NCI-H128 (cell line): ENCODE measurements at regions not wholly inside any gene's neighbourhood (a gene's known extent, or its start where the extent isn't known, plus 50 kb on each side); places are given as distances from the start of the nearest gene placed in this dataset.
A peak's percentile ranks its signal among the peaks of the same experiment; 100 is the strongest.
"Not testable (repeated sequence)": the region's sequence is repeated elsewhere in the genome, so short reads cannot be mapped to it uniquely, and the experiment has no call there.

Experiments
- DNase-seq: peaks from one replicate; lab custom pipeline; 2025; ENCODE audit not compliant: unreplicated experiment; lab: John Stamatoyannopoulos, UW

DNA sequence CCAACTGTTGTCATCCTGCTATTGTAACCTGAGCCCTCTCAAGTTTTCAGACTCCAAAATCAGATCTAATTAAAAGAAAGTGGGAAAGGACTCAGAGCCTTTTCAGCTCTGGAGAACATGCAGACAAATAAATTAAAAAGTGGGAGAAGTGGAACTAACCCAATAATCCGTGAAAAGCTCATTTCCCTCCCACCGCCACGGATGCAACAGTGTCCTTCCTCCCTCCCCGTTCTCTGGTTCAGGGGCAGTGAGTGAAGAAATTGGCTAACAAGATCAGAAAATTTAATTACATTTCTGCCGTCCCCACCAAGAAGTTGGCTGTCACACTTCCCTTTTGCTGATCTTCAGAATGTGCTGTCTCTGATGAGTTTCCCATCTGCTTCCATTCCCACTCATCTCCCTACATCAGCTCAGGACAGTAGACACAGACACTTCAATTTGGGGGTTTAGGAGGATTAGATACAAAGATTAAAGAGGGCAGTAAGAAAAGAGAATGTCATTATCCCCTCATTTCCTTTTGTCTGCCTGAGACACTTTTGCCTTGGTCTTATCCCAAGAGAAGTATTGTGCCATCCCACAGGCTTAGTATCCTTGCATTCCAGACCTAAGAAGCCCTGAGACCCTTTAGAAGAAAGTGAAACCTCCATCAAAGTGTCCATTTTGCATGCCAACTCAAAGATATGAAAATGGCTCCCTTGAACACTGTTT lies 335.7 kb upstream of the PPP2R3A start:
- DNase-seq: no peak

DNA sequence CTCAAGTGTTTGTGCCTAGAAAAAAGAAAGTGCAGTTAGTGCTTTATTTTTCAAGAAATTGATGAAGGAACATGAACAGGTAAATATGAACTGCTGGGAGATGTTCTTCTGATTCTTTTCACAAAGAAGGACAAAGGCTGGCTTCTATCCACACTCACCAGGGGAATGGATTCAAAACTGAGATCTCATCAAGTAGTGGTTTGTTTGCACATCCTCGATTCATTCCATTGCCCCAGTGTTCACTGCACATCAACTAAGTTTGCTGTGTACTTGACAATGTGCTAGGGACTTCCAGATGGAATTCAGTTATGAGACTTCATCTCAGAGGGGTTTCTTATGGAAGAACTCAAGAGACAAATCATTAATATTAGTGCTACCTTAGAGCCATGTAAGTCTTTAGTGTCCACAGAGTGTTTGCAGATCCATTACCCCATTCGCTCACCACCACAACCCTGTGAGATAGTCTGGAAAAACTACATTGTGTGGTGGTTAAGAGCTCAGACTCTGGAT lies 332.9 kb upstream of the PPP2R3A start:
- no peak for DNase-seq

DNA sequence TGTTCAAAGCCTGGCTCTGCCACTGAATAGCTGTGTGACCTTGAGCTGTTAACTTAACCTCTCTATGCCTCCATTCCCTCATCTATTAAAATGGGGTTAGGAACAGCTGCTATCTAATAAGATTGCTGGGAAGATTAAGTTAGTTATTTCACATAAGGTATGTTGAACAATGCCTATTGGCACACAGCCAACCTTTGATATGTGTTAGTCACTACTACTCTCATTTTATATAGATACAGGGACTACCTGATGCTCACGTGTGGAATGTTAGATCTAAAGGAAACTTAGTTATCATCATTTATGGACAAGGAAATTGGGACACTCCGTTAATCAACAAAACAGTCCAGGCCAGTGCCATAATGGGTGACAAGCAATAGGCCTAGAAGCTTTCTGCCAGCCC lies 332.4 kb upstream of the PPP2R3A start:
- DNase-seq: no peak

DNA sequence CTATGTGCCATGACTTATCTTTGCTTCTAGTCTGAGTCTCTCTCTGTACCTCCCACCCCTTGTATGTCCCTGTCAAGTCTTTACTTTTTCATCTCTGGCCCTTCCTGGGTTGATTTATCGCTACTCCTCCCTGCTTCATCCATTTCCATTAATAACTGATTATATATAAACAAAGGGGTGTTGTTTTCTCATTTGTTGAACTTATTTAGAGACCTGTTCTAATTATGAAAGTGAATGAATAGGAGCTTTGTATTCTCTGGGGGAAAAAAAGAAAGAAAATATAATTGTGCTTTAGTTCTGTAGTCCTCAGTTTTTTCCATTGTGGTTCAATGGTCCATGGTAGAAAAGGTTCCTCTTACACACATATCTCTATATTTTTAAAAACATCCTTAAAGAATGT lies 328.9 kb upstream of the PPP2R3A start:
- DNase-seq: no peak

DNA sequence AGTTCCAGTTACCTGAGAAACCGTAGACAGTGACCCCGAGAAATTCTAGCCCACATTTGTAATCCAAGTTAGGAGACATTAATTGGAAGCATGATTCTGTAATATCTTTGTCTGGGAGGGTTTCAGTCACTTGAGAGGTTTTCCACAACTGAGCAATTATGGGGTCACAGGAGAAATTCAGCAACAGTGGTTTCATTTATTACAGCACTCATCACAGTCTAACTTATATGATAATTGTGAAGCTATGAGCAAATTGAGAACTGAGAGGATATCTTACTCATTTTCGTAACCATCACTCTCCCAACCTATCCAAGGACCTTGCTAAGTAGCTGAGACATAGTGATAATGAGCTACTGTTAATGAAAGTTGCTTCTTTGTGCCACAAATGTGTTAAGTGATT lies 328.5 kb upstream of the PPP2R3A start:
- no peak for DNase-seq

DNA sequence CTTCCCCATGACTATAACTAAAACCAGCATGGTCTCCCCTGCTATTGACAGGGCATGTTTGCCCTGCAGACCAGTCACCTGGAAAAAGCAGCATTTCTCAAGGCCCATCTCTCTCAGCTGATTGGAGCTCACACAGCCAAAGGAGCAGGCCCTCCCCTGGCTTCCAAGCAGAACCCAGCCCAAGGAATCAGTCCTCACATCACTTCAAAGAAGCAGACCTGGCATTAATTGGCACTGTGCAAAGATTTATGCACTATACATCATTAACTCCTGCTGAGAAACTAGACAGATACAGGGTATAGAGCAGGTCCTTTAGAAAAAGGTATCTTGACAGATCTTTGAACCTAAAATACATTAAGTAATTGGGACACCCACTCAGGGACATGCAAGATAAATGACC lies 323.8 kb upstream of the PPP2R3A start:
- no peak for DNase-seq

DNA sequence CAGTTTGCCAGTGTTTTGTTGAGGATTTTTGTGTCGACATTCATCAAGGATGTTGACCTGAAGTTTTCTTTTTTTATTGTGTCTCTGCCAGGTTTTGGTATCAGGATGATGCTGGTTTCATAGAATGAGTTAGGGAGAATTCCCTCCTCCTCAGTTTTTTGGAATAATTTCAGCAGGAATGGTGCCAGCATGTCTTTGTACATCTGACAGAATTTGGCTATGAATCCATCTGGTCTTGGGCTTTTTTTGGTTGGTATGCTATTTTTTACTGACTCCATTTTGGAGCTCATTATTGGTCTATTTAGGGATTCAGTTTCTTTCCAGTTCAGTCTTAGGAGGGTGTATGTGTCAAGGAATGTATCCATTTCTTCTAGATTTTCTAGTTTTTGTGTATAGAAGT lies 320.0 kb upstream of the PPP2R3A start:
- DNase-seq: no peak

DNA sequence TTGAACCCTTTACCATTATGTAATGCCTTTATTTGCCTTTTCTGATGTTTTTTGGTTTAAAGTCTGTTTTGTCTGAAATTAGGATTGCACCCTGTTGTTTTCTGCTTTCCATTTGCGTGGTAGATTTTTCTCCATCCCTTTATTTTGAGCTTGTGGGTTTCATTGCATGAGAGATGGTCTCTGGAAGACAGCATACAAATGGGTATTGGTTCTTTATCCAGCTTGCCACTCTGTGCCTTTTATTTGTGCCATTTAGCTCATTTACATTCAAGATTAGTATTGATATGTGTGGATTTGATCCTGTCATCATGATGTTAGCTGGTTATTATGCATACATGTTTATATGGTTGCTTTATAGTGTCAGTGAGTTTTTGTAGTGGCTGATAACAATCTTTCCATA lies 318.7 kb upstream of the PPP2R3A start:
- DNase-seq: no peak

DNA sequence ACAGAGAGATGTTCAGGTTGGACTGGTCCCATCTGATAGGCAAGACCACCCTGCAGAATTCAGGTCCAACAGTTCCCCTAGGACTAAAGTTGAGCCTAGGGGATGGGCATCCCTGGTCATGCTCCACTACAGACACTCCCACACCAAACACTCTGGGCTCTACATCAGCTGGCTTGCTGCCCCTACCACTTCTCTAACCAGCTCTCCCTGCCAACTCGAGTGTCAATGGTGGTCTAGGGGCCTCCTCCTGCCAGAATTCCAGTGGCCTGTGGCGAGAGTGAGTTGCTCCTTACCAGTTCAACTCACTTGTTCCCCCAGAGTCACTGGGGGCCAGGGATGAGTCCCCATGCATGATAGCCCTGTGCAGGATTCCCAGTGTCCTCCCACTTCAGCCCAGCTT lies 316.2 kb upstream of the PPP2R3A start:
- no peak for DNase-seq

DNA sequence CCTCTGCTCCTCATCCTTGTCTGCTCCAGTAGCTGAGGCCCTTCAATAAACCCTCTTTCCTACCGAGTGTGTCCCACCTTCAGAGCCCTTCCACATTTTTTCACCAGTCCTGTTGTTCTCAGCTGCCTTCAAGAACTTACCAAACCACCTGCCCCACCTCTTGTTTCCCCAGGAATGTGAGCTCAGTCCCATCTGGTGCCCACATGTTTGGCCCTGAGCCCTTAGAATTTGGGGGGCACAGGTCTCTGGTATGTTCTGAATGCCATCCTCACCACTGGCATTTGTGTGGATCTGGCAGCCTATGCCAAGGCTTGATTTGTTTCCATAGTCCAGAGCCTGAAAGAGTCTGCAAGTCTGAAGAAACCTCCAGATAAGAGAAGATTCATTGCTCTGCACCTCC lies 315.2 kb upstream of the PPP2R3A start:
- no peak for DNase-seq

DNA sequence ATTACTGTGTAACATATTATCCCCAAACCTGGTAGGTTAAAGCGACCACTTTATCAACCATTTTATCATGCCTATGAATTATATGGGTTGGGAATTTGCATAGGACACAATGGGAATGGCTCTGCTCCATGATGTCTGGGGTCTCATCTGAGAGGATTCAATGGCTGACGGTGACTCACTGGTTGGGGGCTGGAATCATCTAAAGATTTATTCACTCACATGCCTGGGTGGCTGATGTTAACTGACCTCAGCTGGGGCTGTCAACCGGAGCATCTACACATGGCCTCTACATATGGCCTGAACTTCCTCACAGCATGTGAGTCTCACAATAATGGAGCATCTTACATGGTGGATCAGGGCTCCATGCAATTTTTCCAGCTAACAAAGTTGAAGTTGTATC lies 313.1 kb upstream of the PPP2R3A start:
- no peak for DNase-seq

DNA sequence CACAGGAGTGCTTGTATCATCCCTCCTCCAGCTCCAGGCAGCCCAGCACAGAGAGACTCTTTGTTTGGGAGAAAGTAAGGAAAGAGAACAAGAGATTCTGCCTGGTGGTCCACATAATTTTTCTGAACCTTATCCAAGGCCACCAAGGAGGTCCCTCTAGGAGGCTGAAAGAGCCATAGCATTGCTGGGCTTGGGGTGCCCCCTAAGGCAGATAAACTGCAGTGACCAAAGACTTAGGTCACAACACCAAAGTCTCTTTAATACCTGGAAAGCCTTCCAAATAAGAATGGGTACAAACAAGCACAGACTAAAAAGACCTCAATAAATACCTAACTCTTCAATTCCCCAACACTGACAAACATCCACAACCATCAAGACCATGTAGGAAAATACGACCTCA lies 310.2 kb upstream of the PPP2R3A start:
- no peak for DNase-seq

DNA sequence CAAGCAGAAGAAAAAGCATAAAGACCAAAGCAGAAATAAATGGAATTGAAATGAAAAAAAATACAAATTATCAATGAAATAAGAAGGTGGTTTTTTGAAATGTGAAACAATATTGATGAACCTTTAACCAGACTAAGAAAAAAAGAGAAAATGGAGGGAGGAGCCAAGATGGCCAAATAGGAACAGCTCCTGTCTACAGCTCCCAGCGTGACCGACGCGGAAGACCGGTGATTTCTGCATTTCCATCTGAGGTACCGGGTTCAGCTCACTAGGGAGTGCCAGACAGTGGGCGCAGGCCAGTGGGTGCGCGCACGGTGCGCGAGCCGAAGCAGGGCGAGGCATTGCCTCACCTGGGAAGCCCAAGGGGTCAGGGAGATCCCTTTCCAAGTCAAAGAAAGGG lies 307.1 kb upstream of the PPP2R3A start:
- DNase-seq: not testable (repeated sequence)

DNA sequence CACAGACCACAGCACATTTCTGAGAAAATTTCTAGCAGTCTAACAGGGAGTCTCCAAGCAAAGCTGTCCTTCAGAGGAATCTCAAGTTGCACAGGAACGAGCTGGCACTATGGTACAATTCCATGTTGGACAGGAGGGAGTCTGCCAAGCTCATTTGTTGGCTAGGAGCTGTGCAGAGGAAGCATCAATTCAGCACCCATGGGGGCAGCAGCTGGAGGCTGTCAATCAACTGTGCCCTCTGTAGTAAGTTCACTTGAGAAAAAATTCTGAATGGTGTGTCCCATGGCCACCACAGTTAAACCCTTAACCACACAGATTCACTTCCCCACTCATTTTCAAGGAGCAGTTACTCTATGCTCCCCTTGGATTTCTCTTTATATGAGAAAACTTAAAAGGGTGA lies 298.5 kb upstream of the PPP2R3A start:
- no peak for DNase-seq

DNA sequence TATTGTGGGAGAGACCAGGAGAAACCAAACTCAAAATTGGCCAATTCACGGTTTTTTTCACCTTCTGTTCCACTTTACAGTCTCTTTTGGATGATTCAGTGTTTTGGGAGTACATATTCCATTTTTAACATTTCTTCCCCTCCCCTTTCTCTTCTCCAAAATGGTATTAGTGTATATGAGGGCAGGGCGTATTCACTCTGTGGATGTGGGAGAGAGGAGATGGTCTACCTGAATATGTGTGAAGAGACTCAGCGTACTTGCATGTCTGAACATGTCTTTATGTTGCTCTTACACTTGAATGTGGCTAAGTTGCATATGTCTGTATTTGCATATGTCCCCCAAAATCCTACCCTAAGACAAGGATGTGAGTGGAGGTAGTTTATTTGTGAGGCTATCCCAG lies 291.0 kb upstream of the PPP2R3A start:
- DNase-seq: no peak

DNA sequence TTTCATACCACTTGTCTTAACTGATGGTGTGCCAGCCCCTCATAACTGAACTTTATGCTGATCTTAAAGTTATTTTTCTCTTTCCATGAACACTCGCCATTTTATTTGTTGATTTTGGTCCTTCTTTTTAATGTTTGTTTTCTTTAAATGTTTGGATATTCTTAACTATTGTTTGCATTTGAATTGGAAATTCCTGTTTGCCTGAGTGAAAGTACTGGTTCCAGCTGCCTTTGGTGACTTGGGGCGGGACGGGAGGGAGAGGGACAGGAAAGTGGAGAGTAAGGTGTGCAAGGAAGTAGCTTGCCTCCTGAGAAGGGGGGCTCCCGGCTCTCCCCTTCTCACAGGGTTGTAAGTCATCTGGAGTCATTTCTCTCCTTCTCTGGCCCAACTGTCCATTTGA lies 287.1 kb upstream of the PPP2R3A start:
- no peak for DNase-seq

DNA sequence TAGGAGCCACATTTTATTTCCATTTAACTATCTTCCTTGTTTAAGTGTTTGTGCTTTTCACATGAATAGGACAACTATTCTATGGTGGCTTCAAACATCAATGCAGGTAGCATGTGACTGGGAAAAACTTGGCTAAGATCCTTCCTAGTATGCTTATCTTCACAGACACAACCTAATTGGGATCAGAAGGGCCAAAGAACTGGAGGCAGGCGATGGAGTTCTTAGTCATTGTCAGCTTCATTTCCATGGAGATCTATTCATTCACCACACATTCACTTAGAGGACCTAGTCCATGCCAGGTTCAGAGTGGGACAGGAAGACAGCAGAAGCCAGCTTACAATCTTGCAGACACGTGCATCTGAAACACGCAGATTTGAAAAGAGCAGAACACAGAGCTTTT lies 277.5 kb upstream of the PPP2R3A start:
- no peak for DNase-seq

DNA sequence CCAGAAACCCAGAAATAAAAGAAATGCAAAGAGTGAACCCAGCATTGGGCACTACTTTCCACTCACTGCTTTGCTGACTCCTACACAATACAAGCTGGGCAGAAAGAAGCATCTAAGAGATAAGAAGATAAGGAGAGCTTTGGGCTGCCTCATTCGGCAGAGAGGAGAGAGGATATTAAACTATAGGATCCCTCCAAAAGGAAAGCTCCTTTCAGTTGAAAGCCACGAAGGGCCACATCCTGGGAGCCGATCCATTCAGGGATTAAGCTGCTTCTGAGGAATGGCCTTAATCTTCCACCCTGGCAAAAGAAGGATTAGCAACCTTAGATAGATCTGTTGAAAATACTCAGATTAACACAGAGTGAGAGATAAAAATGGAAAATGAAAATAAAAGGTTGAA lies 274.9 kb upstream of the PPP2R3A start:
- DNase-seq: no peak

DNA sequence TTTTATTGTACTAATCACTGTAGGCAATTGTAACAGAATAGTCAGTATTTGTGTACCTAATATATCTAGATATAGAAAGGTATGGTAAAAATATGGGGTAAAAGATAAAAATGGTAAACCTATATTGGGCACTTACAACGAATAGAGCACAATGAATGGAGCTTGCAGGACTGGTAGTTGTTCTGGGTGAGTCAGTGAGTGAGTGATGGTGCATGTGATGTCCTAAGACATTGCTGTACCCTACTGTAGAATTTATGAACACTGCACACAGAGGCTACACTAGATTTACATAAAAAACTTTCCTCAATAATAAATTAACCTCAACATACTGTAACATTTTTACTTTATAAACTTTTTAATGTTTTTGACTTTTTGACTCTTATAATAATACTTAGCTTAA lies 274.3 kb upstream of the PPP2R3A start:
- DNase-seq: no peak

DNA sequence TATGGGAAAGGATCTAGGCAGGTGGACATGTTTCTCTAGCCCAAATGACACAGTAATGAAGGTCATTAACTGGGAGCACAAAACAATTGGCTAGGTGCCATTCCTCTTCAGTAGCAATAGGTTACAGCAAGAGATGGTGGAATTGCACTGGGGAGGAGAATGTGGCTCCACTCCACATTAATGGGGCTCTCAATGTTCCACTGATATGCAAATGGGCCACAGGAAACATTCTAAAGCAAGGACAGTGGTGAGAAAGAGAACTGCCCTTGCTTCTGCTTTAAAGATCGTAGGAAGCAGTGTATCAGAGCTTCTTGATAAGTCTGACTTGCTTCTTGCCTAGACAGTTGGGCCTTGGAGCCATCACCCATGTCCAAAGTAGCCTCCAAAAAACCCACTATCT lies 271.4 kb upstream of the PPP2R3A start:
- DNase-seq: peak; percentile 92

DNA sequence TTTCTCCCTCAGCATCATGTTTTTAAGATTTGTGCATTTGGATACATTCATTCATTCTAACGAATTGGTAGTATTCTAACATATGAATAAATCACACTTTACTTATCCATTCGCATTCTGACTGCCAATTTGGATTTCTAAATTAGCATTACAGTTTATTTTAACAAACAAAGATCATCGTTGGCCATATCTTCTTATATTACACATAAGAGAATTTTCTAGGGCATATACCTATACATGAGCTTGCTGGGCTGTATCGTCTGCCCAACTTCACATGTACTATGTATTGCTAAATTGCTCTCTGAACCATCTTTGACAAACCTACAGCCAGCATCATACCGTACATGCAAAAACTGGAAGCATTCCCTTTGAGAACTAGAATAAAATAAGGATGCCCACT lies 265.8 kb upstream of the PPP2R3A start:
- DNase-seq: no peak

DNA sequence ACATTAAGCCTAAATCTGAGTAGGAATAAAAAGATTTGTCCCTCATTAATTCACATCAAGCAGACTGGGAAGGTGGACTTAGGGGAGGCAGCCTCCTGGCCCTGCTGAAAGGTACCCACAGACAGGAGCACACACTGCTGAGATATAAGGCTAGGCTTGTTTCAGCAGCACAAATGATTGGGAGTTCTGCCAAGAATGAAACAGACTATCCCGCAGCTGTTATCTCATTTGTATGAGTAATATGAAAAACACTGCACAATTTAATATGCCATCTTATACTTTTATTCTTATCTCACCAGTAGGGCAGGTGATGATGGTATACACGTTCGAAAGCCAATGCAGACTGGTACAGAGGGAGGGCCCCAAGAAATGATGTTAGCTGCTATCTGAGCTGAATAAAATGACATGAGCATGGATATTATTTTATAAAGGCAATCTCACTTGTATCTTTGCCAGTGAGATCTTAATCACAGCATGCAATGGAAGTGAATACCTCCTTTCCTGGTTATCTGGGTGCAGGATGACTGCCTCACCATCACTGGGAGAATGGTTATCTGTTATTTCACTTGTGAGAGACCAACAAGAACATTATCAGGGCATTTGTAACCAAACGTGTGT lies 258.7 kb upstream of the PPP2R3A start:
- DNase-seq: no peak

DNA sequence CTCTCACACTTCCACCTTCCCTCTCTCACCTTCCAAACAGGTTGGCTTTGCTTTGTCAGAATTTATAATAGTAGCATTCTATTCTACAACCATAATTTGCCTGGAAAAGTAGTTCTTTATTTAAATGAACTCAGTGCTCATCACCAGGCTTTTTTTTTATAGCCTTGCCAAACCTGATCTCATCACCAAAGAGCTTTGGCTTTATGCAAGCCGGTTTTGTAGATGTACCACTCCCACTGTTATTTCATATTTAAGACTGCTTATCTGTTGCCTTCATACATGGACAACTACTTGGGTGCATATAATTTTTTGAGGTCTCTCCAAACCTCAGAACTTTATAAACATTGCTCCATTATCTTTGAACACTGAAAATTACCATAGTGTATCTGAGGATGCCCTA lies 246.1 kb upstream of the PPP2R3A start:
- DNase-seq: no peak
